ENCODE measurements at regions not wholly inside any gene's neighbourhood (a gene's known extent, or its start where the extent isn't known, plus 50 kb on each side); places are given as distances from the start of the nearest gene placed in this dataset.

DNA sequence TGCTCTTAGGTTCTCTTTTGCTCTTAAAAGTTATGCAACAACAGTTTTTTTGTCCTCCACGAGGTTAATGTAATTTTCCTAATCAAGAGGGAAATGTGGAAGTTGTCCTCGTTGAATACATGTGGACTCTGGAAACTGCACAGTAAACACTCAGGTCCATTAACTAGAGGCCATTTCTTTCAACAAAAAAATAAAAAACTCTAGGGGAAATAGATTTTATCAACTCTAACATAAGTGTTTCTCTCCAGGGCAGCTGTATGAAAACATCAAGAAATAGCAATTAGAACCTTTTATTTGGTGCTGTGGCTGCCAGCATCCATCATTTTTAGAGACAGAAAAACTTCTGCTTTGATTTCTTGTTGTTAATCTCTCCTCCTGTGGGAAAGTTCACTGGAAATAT, 288.6 kb downstream of the ICE1 start:
- no peak for DNase-seq

DNA sequence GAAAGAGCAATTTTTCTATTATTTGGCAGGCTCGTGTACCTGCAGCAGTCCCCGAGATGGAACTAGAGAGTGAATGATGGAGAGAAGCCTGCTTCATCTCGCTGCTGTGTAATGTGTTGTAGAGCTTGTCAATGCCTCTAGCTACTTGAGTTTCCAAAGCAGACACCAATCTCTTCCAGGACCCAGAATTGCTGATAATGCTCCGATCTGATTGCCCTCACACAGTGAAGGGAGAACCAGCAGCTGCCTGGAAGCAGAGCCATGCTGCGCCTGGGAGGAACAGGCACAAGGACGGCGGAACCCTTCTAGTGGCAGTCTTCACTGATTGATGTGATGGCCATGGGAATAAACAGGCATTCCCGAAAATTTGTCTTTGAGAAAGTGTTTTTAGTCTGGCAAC, 288.0 kb downstream of the ICE1 start:
- DNase-seq: no peak

DNA sequence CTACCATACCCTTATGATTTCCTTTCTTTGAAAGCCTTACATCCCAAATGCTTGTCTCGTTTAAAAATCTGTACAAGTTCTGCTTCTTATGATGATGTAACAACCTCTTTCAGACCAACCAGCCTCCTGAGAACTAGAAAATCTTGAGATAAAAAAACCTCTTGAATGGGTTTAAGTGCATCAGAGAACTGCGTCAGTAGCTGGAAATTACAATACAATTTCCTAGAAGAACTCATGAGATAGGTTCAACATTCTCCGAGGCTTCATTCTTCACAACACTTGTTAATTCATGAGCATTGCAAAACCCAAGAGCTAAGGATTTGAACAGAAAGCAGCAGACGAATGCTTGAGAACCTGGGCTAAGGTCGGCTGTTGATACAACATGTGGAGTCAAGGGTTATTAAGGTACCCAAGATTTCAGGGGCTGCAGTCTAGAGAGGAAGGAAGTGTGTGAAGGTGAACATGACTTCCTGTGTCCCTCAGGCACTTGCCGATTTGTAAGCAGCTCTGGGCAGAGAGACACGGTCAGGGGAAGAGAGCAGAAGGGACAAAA, 286.0 kb downstream of the ICE1 start:
- DNase-seq: no peak

DNA sequence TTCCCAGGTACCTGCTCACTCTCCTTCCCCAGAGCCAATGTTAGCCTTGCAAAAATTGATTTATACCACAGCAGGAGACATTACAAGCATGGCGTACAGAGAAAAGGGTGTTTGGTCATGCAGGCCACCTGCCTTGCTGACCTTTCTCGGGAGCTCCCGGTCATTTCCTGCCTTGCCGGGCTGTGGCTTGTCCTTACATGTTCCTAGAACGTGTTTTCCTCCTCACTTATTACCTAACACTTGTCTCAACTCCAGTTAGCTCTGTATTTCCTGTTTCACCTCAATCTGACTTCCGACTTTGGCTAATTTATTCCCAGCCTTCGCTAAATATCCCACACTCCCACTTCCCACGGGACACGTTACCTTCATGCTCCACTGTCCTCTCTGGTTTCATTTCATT, 282.5 kb downstream of the ICE1 start:
- no peak for DNase-seq

DNA sequence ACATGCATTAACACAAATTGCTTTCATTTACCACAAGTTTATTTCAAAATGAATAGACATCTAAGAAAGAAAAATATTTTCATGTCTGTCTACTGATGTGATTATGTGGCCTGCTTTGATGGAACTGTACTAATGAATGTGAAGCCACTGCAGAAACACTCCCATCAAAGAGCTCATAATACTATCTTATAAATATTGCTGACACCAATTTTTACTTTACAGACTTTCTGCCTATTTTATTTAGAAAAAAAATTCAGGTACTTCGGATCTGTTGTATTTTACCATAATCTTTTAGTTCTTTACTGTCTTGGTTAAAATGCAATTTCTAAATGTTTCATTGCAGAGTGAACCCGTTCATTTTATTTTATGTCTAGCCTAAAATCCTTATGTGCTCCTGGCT, 281.9 kb downstream of the ICE1 start:
- DNase-seq: no peak

DNA sequence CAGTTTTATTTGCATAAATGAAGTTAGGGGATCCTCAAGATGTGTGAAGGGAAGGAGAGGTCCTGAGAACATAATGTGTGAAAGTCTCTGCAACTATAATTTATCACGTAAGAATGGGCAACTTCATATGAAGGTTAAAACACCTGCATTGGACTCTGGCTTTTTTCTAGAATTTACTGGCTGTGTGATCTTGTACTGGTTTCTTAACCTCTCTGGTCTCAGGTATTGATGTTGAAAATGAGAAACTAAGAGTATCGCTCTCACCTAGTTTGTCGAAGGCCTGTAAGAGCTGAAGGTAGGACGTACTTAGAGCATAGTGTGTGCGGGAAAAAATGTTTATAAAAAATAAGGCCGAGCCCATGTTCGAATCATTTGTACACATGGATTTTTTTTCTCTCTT, 280.5 kb downstream of the ICE1 start:
- no peak for DNase-seq

DNA sequence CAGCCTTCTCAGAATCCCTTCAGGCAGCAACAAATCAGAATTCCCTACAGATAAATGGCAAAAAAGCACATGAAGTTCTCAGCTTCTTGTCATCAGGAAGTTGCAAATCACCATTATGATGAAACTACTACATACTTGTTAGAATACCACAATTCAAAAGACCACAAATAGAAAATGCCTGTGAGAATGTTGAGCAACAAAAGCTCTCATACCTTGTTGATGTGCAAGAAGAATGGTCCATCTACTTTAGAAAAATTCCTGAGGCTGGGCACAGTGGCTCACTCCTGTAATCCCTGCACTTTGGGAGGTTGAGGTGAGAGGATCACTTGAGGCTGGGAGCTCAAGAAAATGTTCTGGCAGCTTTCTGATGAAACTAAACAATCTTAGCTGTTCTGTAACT, 278.1 kb downstream of the ICE1 start:
- DNase-seq: no peak

DNA sequence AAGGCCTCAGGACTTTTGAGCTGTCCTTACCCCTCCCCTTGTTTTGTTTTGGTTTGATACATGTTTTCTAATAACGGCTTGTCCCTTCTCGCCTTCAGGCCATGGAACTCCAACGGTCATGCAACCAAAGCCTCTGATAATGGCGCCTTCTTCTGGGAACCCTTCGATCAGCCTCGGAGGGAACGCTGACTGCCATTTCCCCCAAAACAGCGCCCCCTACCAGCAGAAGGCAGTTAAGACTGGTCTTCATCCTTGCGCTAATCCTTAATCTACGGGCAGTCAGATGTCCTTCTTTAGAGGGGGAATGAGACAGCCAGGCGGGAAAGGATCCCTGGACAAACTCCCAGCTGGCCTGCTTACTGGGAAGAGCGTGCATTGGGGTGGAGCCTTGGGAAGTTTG, 276.6 kb downstream of the ICE1 start:
- no peak for DNase-seq

DNA sequence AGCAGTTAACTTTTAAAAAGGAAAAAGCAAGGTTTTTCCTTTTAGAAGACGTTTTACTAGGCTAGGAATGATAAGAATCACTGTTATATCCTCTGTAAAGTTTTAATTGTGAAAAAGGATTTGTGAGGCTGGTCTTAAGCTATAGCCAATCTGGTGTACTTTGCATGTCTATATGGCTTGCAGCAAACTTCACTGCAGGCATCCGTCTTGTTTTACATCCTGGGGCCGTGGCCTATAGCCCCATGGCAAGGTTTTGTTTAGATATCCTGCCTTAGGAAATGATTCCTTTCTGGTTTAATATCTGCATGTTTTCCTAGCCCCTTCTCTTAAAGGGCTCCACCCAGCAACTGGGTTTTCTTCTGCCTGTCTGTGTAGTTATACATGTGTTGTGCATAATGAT, 272.8 kb downstream of the ICE1 start:
- no peak for DNase-seq

DNA sequence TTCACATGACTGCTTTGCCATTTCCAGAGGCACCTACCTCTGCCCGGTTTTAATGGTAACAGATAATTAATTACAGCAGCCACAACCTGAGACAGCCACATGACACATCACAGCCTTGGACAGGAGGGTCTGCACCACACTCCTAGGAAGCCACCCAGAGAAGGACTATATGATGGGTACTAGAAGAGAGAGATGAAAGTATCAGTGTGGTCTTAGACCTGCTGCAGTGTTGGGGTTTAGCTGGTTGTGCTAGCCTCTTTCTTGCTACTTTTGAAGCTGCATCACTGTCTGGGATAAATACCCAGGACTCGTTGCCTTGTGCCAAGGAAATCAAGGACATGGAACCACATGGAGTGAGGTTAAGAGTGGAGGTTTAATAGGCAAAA, 266.4 kb downstream of the ICE1 start:
- no peak for DNase-seq

DNA sequence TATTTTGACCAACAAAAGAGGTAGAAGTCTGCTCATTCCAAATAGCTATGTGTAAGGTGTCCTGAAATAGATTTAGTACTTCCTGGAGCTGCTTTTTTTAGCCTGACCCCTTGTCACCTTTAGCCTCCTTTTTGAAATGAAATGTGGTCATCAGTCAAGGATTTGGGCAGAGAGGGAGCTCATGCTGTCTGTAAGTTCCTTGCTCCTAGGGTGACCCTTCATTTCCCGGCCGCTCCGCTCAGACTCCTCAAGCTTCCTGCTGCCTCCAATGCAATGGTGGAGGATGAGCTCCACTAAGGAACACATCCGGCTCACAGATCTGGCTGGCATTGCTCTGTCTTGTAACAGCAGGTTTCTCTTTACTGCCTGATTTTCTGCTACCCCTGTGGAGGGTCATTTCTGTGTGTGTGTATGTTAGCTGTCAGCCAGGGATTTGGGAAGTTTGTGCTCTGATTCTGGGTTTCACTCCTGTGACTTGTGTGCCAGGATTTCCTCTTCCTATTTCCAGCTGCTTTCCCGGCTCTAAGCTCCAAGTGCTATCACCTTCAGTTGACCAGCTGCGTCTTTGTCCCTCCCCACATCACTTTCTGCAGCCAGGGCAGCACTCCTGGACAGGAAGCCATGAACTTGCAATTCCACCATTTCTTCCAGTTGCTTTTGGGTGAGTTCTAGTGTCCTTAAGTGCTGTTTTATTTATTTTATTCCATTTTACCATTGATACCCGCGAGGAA, 265.9 kb downstream of the ICE1 start:
- no peak for DNase-seq

DNA sequence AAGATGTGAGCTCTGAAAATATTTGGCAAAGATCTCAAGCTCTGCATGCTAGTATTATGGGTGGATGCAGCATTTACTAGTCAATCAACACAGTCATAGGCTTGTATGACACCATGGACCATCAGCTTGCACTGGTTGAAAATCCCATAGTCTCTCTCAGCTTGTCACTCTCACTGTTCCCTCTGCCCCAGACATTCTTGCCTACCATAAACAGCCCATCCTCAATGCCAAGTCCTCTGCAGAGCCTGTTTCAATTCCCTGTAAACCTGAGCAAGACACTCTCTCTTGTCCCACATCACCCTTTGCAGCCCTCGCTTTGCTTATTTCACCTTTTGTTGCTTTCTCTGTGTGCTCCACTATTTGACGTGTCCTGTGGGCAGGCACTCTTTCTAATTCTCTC, 264.6 kb downstream of the ICE1 start:
- no peak for DNase-seq

DNA sequence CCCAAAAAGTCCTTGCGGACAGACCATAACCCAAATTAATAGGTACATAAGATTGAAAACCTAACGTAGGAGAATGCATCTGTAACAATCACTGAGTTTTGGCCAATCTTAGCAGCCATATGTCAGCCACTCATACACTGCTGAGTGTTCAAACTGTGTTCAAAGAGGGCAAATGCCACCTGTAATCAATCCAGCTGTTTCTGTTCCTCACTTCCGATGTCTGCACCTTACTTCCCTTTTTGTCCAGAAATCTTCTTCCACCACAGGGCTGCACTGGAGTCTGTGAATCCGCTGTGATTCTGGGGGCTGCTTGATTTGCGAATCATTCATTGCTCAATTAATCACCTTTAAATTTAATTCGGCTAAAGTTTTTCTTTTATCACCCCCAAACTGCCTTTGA, 263.9 kb downstream of the ICE1 start:
- no peak for DNase-seq

DNA sequence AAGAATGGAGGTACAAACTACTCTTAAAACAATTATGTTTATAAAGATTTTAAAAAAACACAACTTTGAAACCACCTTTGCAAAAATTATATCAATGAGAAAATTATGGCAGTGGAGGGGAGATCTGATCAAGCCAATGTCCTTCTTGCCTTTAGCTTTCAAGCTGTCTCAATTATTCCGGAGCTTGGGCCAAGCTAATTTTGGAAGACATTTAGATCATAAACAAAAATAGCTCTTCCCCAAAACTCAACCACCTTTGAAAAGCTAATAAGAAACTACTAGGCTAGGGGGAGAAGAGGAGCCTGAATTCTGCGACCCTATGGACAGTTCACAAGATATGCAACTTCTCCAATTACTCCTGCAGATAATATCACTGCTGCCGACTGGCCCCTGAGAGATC, 263.3 kb downstream of the ICE1 start:
- DNase-seq: no peak

DNA sequence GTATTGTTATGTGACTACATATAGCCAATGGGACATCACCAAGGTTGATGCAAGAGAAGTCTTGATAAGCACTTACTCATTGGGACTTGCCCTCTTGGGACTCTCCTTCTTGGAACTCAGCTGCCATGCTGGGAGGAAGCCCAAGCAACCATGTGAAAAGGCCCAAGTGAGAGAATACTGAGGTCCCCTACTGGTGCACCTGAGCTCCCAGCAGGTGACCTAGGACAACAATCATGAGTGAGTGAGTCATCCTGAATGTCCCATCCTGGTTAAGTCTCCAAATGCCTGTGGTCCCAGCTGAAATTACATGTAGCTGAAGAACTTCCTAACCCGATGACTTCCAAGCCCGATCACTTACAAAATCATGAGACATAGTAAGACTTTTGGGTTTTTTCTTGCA, 260.7 kb downstream of the ICE1 start:
- no peak for DNase-seq

DNA sequence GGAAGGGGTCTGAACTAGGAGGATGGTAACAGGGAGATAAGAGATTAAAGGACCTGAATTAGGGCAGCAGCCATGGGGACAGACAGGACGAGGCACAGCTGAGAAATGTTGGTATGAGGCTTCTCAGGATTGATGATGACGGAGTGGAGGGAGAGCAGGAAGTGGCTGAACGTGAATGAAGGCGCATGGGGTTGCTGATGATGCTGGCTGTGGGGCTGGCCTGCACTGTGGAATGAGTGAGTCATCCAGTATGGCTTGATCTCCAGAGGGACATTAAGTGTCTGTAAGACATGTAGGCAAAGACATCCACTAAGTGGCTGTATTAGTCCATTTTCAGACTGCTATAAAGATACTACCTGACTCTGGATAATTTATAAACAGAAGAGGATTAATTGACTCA, 256.4 kb downstream of the ICE1 start:
- DNase-seq: no peak

DNA sequence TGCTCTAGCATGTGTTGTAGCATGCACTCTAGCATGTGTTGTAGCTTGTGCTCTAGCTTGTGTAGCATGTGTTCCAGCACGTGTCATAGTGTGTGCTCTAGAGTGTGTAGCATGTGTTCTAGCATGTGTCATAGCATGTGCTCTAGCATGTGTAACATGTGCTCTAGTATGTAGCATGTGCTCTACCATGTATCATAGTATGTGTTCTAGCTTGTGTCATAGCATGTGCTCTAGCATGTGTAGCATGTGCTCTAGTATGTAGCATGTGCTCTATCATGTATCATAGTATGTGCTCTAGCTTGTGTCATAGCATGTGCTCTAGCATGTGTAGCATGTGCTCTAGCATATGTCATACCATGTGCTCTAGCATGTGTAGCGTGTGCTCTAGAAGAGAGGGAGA, 255.3 kb downstream of the ICE1 start:
- DNase-seq: no peak

DNA sequence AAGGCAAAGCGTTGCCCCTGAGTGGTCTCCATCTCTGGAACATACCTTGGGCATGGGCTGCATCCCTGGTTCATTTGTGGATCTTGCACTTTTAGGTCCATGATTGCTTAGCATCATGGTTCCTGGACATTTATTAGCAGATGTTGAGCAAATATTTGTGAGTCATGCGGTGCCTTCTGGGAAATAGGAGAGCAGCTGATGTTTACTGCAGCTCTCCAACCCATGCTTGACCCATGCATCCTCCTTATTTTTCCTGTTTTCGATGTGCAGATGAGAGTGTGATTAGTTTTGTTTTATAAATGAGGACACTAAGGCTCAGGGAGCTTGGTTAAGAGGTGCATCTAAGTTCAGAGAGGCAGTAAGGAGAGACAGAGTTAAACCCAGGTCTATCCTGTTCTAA, 253.7 kb downstream of the ICE1 start:
- no peak for DNase-seq

DNA sequence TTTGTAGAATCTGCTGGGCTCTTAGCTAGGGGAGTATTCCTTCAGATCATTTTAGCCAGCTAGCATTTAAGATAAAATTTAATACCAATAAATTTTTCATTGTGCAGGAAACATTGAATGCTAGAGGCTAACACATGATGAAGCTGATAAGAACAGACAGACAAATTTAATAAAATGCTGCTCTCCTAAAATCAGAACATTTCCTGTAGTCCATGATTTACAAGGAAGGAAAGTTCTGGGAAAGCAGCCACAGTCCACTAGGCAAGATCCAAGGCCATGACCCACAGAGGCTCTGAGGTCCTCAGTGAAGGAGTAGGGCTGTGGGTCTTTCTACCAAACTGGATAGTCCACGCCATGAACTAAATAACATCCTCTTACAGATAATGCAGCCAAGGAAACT, 253.0 kb downstream of the ICE1 start:
- DNase-seq: no peak

DNA sequence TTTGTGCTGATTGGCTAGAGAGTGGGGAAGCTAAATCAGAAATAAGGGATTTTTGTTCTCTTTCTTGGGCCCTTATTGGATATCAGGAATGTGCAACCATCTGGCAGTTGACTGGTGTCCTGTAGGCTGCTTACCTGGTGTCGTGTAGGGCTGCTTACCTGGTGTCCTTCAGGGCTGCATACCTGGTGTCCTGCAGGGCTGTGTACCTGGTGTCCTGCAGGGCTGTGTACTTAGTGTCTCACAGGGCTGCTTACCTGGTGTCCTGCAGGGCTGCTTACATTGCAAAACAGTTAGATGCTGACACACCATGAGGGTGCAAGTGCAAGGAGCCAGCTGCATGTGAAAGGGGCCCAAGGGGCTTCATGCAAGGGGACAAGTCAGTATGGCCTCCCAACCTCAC, 249.3 kb downstream of the ICE1 start:
- no peak for DNase-seq

DNA sequence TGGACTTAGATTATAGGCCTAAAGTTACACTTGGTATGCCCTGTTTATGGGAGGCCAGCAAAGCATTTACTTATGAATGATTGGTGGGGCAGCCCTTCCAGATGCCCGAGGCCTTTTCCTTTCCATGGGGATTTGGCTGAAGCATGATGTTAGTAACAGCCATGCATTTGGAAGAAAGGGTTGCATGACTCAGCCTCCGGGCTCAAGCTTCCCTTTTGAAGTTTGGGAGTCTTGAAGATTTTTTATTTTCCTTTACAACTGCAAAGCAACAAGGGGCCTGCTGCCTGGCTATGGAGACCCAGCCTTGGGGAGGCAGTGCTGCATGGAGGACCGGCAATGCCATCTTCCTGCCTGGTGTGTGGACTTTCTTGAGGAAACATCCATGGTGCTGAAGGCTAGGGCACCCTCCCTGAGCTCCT, 244.7 kb downstream of the ICE1 start:
- no peak for DNase-seq

DNA sequence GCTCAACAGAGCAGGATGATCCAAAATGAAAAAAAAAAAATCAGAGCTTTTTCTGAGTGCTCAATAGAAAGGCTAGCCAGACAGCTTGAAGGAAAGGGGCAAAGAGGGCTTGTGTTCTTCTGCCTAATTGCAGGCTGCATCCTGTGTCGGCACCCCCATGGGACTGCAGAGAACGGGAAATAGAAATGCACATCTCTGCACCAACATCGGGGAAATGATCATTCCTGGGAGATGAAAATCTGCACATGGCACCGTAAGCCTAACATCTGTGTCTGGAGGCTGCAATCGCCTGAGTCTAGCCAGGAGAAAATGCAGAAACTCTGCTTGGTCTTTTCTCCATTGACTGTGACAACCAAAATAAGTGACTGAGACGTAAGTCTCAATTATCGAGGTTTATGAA, 243.9 kb downstream of the ICE1 start:
- DNase-seq: no peak

DNA sequence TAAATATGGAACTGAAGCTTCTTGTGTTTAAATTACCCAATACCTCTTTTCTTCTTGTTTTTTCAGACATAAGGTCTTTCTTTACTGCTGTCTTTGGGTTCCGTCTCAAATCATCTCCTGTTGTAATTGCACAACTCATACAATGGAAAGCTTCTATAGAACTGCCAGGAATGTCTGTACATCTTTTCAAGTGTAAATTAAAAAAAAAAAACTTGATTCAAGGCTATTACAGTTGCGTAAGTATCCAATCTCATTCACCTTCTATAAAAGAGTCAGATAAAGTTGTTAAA, 243.5 kb downstream of the ICE1 start:
- DNase-seq: no peak

DNA sequence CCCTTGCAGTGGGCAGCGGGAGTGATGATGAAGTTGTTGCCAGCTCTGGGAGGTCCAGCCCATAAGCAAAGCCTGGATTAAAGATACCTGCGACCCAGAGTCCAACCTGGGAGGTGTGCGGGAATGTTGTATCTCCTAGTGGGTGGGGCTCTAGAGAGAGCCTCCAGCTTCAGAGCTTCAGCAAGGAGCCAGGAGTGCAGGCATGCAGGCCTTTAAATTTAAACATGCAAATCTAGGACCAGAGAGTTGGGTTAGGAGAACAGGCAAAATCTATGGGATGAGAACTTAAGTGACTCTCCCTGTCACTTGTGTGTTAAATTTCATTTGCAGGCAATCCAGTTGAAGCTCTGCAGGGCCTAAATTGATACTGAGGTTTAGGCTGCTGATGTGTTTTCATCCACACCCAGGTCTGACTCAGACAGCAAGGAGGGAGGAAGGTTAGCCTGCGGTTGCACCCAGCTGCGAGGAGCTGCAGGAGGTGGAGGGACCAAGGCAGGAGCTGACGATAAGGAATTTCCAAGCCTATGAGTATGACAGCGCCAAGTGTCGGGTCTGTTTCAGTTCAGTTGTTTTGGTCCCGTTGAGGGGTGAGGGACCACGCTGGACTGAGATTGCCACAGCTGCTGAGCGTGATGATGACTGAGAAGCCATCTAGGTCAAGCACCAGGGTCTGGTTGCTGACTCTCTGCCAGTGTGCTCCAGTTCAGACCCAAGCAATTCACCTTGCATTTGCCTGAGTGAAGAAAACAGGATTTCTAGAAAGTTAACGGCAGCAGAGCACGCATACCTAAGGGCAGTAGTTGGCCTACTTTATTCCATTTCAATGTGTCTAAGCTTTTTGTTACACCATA, 243.0 kb downstream of the ICE1 start:
- no peak for DNase-seq
